AG09309 (cell line): ENCODE measurements at regions not wholly inside any gene's neighbourhood (a gene's known extent, or its start where the extent isn't known, plus 50 kb on each side); places are given as distances from the start of the nearest gene placed in this dataset.

ENCODE experiments used
- DNase-seq: peaks from one replicate; pipeline ENCODE4 v3.0.0-alpha.2; 2010; ENCODE audit warnings: low read depth
- H3K4me3 ChIP-seq: 2 replicates; pipeline ENCODE4 v1.5.1; 2011; ENCODE audit warnings: mild to moderate bottlenecking, low read depth, low read length, moderate library complexity; ENCODE audit not compliant: control insufficient read depth
- CTCF ChIP-seq: IDR thresholded peaks from 2 replicates; pipeline ENCODE4 v1.5.1; 2011; ENCODE audit warnings: mild to moderate bottlenecking, low read depth, low read length, inconsistent platforms; ENCODE audit not compliant: insufficient read depth, control insufficient read depth; ENCODE audit errors: missing control alignments

- no peak for DNase-seq
- TF ChIP-seq CTCF, result no peak
- H3K4me3 ChIP-seq, result no peak overlapping the region
Observed at GRCh38 chr16:6524501-6524900, 808.1 kb upstream of the RBFOX1 start.

GRCh38 chr16:6517020-6517720 lies 815.5 kb upstream of the RBFOX1 start:
- no peak for DNase-seq
- H3K4me3 ChIP-seq, result no peak overlapping the region
- no peak for TF ChIP-seq CTCF

- DNase-seq, result no peak
- TF ChIP-seq CTCF, result no peak
- H3K4me3 ChIP-seq, result no peak overlapping the region
Observed at GRCh38 chr16:6512512-6512911, 820.1 kb upstream of the RBFOX1 start.

GRCh38 chr16:6510261-6510660 lies 822.4 kb upstream of the RBFOX1 start:
- no peak overlapping the region for H3K4me3 ChIP-seq
- no peak for DNase-seq
- TF ChIP-seq CTCF, result no peak

- DNase-seq, result no peak
- TF ChIP-seq CTCF, result no peak
- H3K4me3 ChIP-seq, result no peak overlapping the region
Observed at GRCh38 chr16:6499413-6499812, 833.2 kb upstream of the RBFOX1 start.

- no peak for TF ChIP-seq CTCF
- DNase-seq, result no peak
- H3K4me3 ChIP-seq, result no peak overlapping the region
Observed at GRCh38 chr16:6498858-6499257, 833.8 kb upstream of the RBFOX1 start.
